ENCODE measurements at regions not wholly inside any gene's neighbourhood (a gene's known extent, or its start where the extent isn't known, plus 50 kb on each side); places are given as distances from the start of the nearest gene placed in this dataset.

GRCh38 chr3:157741607-157742006 lies 238.4 kb upstream of the VEPH1 start:
- H3K36me3 ChIP-seq (ENCODE audit: control insufficient read depth, insufficient read depth, low read length): no peaks in the 10 kb centered on the region
- H3K4me3 ChIP-seq (ENCODE audit: low read depth, low read length): no peak overlapping the region
- no peaks in the 10 kb centered on the region for H3K27me3 ChIP-seq (ENCODE audit: control insufficient read depth, insufficient read depth, low read length)
- DNase-seq (ENCODE audit: low read depth): no peak
- TF ChIP-seq CTCF (IDR thresholded peaks at IDR 0.05; ENCODE audit: insufficient read depth, low read length, poor library complexity, severe bottlenecking): no peak

- Histone ChIP-seq H3K27me3 (ENCODE audit: control insufficient read depth, insufficient read depth, low read length) (no peaks in the 10 kb centered on the region), H3K4me3 (ENCODE audit: low read depth, low read length) (no peak overlapping the region), H3K36me3 (ENCODE audit: control insufficient read depth, insufficient read depth, low read length) (no peaks in the 10 kb centered on the region)
- no peak for DNase-seq (ENCODE audit: low read depth)
- TF ChIP-seq CTCF (IDR thresholded peaks at IDR 0.05; ENCODE audit: insufficient read depth, low read length, poor library complexity, severe bottlenecking): no peak
These were observed 235.2 kb upstream of the VEPH1 start for GRCh38 chr3:157738441-157738840.

- no peak for TF ChIP-seq CTCF (IDR thresholded peaks at IDR 0.05; ENCODE audit: insufficient read depth, low read length, poor library complexity, severe bottlenecking)
- no peaks in the 10 kb centered on the region for H3K27me3 ChIP-seq (ENCODE audit: control insufficient read depth, insufficient read depth, low read length)
- H3K36me3 ChIP-seq (ENCODE audit: control insufficient read depth, insufficient read depth, low read length): no peaks in the 10 kb centered on the region
- DNase-seq (ENCODE audit: low read depth): no peak
- H3K4me3 ChIP-seq (ENCODE audit: low read depth, low read length): no peak overlapping the region
These were observed 215.6 kb upstream of the VEPH1 start for GRCh38 chr3:157718800-157719199.

GRCh38 chr3:157713101-157713500 lies 209.9 kb upstream of the VEPH1 start:
- Histone ChIP-seq H3K4me3 (ENCODE audit: low read depth, low read length) (no peak overlapping the region), H3K36me3 (ENCODE audit: control insufficient read depth, insufficient read depth, low read length) (no peaks in the 10 kb centered on the region), H3K27me3 (ENCODE audit: control insufficient read depth, insufficient read depth, low read length) (no peaks in the 10 kb centered on the region)
- no peak for DNase-seq (ENCODE audit: low read depth)
- TF ChIP-seq CTCF (IDR thresholded peaks at IDR 0.05; ENCODE audit: insufficient read depth, low read length, poor library complexity, severe bottlenecking): no peak

GRCh38 chr3:157705258-157705657 lies 202.0 kb upstream of the VEPH1 start:
- no peak for DNase-seq (ENCODE audit: low read depth)
- Histone ChIP-seq H3K4me3 (ENCODE audit: low read depth, low read length) (no peak overlapping the region), H3K36me3 (ENCODE audit: control insufficient read depth, insufficient read depth, low read length) (no peaks in the 10 kb centered on the region), H3K27me3 (ENCODE audit: control insufficient read depth, insufficient read depth, low read length) (no peaks in the 10 kb centered on the region)
- TF ChIP-seq CTCF (IDR thresholded peaks at IDR 0.05; ENCODE audit: insufficient read depth, low read length, poor library complexity, severe bottlenecking): no peak

GRCh38 chr3:157700405-157700804 lies 197.2 kb upstream of the VEPH1 start:
- TF ChIP-seq CTCF (IDR thresholded peaks at IDR 0.05; ENCODE audit: insufficient read depth, low read length, poor library complexity, severe bottlenecking): no peak
- Histone ChIP-seq H3K27me3 (ENCODE audit: control insufficient read depth, insufficient read depth, low read length) (no peaks in the 10 kb centered on the region), H3K4me3 (ENCODE audit: low read depth, low read length) (no peak overlapping the region), H3K36me3 (ENCODE audit: control insufficient read depth, insufficient read depth, low read length) (no peaks in the 10 kb centered on the region)
- DNase-seq (ENCODE audit: low read depth): no peak
